Superior temporal gyrus (tissue), 1 donor: ENCODE measurements at regions not wholly inside any gene's neighbourhood (a gene's known extent, or its start where the extent isn't known, plus 50 kb on each side); places are given as distances from the start of the nearest gene placed in this dataset.

Source experiments
- DNase-seq: peaks from one replicate; pipeline ENCODE4 v3.0.0-alpha.2; 2016; ENCODE audit errors: extremely low spot score

DNA sequence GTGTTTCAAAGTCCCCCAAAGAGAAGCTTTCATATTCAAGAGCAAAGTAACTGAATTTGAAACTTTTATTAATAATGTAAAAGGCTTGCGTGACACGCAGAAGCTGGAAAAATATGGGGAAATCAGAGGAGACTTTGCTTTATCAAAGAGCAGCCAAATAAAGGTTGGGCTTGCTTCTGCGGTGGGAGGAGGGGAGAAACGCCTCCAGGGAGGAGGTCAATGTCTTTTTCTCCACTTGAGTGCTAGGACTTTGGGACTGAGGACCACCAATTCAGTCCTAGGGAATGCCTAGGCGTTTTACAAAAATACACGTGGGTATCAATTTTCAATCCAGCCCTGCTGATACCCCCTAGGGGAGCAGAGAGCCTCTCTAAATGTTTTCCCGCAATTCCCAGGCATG lies 60.9 kb upstream of the FZD10 start:
- DNase-seq, result no peak

GRCh38 chr12:130102266-130102665 lies 60.0 kb upstream of the FZD10 start:
- no peak for DNase-seq

- no peak for DNase-seq
Observed at GRCh38 chr12:130104571-130105106, 57.6 kb upstream of the FZD10 start.

DNA sequence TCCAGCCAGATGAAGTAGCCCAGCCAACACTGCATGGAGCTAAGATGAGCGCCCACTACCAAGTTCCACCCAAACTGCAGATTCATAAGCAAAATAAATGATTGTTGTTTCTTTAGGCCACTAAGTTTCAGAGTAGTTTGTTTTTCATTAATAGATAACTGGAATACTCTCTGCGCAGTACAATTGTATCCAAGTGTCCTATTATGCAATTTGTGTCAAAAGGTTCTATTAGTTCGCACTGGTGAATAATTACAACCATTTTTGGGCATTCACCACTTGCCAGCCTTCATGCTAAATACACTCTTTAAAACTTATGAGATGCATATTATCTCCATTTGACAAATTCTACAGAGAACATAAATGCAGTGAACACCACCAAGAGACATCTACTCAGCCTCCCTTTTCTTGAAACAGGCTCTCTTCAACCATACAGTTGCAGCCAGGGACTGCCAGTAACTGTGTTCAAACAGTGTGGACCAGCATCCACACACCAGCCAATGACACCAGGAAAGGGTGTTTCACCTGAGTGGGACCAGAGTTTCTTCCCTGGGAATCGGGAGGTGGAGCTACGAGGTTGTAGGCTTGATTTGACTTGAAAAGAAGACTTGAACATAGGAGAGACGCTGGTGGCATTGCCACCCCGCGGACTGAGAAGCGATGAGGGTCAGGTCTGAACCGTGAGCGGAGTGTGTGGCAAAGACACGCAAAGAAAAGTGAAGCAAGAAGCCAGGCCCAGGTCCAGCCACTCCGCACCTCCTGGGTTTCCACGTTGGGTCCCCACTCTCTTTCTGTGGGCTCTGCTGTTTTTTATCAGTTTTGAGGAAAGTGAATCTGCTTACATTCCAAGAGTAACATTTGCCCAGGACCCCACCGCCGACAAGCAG lies 53.0 kb upstream of the FZD10 start:
- DNase-seq, result no peak

DNA sequence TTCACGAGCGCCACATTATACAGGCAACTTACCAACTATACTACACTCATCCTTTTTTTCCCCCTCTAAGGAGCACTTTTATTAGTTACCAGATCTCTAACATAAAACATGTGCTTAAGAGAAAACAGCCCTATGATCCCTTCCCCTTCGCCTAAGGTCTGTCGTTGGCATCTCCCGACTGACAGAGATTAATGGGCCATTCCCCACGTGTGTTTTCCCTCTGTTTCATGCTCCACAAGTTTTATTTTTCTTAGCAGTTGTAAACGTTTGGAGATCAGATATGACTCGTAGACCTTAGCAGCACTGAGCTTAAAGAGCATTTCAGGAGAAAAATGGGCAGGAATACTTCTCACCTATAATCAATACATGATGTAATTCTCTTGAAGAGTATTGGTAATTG lies 51.4 kb upstream of the FZD10 start:
- DNase-seq, result no peak

- DNase-seq, result no peak
Observed at GRCh38 chr12:130111965-130112496, 50.2 kb upstream of the FZD10 start.
